PC-9 (cell line): ENCODE measurements at regions not wholly inside any gene's neighbourhood (a gene's known extent, or its start where the extent isn't known, plus 50 kb on each side); places are given as distances from the start of the nearest gene placed in this dataset.

Experiments
- BruUV-seq: library from RNA; stranded (reverse); fragments of 400-500 nt; replicated peaks from 2 replicates; lab custom pipeline; 2021; lab: Mats Ljungman, UMichigan
- CTCF ChIA-PET: fragments of 300-600 bp; sonication (Branson Sonifier 250); formaldehyde crosslinking; loops from one replicate; lab custom pipeline; 2022; ENCODE audit warnings: antibody characterized with exemption; lab: Charles Lee
- POLR2A ChIA-PET: fragments of 300-600 bp; sonication (Branson Sonifier 250); formaldehyde crosslinking; loops from one replicate; lab custom pipeline; 2022; ENCODE audit warnings: antibody characterized with exemption; ENCODE audit not compliant: unreplicated experiment; lab: Charles Lee
- DNase-seq, 2 experiments: peaks; one replicate each; pipeline versions ENCODE4 v3.0.0 to v3.0.0-alpha.2; 2015 to 2022; ENCODE audit warnings: mixed read lengths in 1 of 2
- H2AFZ ChIP-seq: fragments of 200-600 bp; sonication (generic); 2 replicates; pipeline ENCODE4 v1.8.1; 2017; ENCODE audit warnings: antibody characterized with exemption
- H3F3A ChIP-seq: fragments of 200-600 bp; sonication (generic); 2 replicates; pipeline ENCODE4 v1.8.1; 2017; ENCODE audit warnings: antibody characterized with exemption, mild to moderate bottlenecking, low read depth; ENCODE audit not compliant: insufficient read depth
- H3K27ac ChIP-seq: fragments of 200-600 bp; sonication (generic); 2 replicates; pipeline ENCODE4 v1.6.1; 2016; ENCODE audit warnings: mixed run types
- H3K27me3 ChIP-seq: fragments of 200-600 bp; sonication (generic); 2 replicates; pipeline ENCODE4 v1.6.1; 2016; ENCODE audit warnings: low read depth, mixed run types; ENCODE audit not compliant: insufficient read depth
- H3K36me3 ChIP-seq: fragments of 200-600 bp; sonication (generic); 2 replicates; pipeline ENCODE4 v1.6.1; 2016; ENCODE audit warnings: low read depth, mixed run types
- H3K4me1 ChIP-seq: fragments of 200-600 bp; sonication (generic); replicated peaks from 2 replicates; pipeline ENCODE4 v1.6.1; 2016; ENCODE audit warnings: mixed run types; ENCODE audit not compliant: insufficient read depth
- H3K4me2 ChIP-seq: fragments of 200-600 bp; sonication (generic); 2 replicates; pipeline ENCODE4 v1.6.1; 2017; ENCODE audit warnings: mixed run types
- H3K4me3 ChIP-seq: fragments of 200-600 bp; sonication (generic); 2 replicates; pipeline ENCODE4 v1.6.1; 2016; ENCODE audit warnings: mixed run types
- H3K79me2 ChIP-seq: fragments of 200-600 bp; sonication (generic); 2 replicates; pipeline ENCODE4 v1.6.1; 2017; ENCODE audit warnings: low read depth, mixed run types
- H3K9me2 ChIP-seq: fragments of 200-600 bp; sonication (generic); 2 replicates; pipeline ENCODE4 v1.8.1; 2017; ENCODE audit warnings: mild to moderate bottlenecking; ENCODE audit not compliant: insufficient read depth
- H3K9me3 ChIP-seq: fragments of 200-600 bp; sonication (generic); 2 replicates; pipeline ENCODE4 v1.8.1; 2016; ENCODE audit warnings: low read depth; ENCODE audit not compliant: insufficient read depth
- H4K20me1 ChIP-seq: fragments of 200-600 bp; sonication (generic); 2 replicates; pipeline ENCODE4 v1.8.1; 2017; ENCODE audit not compliant: insufficient read depth
- EZH2 ChIP-seq: fragments of 200-600 bp; sonication (generic); IDR thresholded peaks from 2 replicates; pipeline ENCODE4 v1.8.0; 2017; ENCODE audit warnings: antibody characterized with exemption, low read depth
- intact Hi-C: fragments of 100-400 bp; cut with micrococcal nuclease; formaldehyde crosslinking; loops from one replicate; pipeline ENCODE4 v1.10.0; 2022; ENCODE audit not compliant: unreplicated experiment
- TF ChIP-seq, protein P1 (sequence below): fragments of 200-600 bp; sonication (generic); conservative IDR thresholded peaks from 2 replicates; pipeline ENCODE4 v1.6.1; 2017; ENCODE audit warnings: mixed run types, antibody characterized with exemption, mild to moderate bottlenecking, moderate library complexity

DNA sequence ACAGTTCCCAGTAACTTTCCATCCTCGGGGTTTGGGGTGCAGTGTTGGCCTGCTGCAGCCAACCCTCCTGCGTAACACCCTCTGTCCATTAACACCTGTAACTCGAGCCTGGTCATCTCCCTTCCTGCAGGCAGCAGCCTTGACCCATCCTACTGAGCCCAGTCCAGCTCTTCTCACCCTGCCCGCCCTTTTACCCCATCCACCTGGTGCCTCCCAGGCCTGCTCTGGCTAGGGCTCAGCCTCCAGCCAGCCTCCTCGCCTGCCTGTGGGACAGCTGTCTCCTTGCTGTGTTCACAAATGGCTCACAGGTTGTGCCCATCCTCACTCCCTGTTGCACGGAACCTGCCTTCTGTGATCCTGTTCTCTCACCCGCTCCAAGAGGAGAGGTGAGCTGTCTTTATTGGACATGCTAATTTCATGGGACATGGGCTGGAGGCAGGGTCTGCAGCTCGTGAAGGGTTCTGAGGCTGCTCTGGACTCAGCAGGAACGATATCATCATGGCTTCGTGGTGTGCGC, 277.2 kb upstream of the TCERG1L start:
- ChIA-PET CTCF (no interaction called here), POLR2A (no interaction called here)
- no peak for TF ChIP-seq EZH2
- TF ChIP-seq, protein P1, sequence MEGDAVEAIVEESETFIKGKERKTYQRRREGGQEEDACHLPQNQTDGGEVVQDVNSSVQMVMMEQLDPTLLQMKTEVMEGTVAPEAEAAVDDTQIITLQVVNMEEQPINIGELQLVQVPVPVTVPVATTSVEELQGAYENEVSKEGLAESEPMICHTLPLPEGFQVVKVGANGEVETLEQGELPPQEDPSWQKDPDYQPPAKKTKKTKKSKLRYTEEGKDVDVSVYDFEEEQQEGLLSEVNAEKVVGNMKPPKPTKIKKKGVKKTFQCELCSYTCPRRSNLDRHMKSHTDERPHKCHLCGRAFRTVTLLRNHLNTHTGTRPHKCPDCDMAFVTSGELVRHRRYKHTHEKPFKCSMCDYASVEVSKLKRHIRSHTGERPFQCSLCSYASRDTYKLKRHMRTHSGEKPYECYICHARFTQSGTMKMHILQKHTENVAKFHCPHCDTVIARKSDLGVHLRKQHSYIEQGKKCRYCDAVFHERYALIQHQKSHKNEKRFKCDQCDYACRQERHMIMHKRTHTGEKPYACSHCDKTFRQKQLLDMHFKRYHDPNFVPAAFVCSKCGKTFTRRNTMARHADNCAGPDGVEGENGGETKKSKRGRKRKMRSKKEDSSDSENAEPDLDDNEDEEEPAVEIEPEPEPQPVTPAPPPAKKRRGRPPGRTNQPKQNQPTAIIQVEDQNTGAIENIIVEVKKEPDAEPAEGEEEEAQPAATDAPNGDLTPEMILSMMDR, result no peak
- no peak for DNase-seq
- H3K27me3 ChIP-seq, result 0 out of 2 replicates have a peak, but pooled peaks cover 3% of the 10 kb centered on the region
- no peaks in the 10 kb centered on the region for H3K9me3 ChIP-seq
- no peak overlapping the region for H3K4me2 ChIP-seq
- H3K4me1 ChIP-seq, result no peaks in the 10 kb centered on the region
- H3F3A ChIP-seq, result no peaks in the 10 kb centered on the region
- H3K27ac ChIP-seq, result no peak overlapping the region
- H2AFZ ChIP-seq, result no peak overlapping the region
- no peaks in the 10 kb centered on the region for H3K9me2 ChIP-seq
- intact Hi-C loops, result no loop called here
- no peak overlapping the region for H3K4me3 ChIP-seq
- no peaks in the 10 kb centered on the region for H3K36me3 ChIP-seq
- BruUV-seq, result no TSS peak
- H3K79me2 ChIP-seq, result no peaks in the 10 kb centered on the region
- H4K20me1 ChIP-seq, result no peaks in the 10 kb centered on the region

- CTCF ChIA-PET, result no interaction called here
- BruUV-seq, result no TSS peak
- no peak overlapping the region for H3K27ac ChIP-seq
Observed at GRCh38 chr10:131590567-131590966, 279.0 kb upstream of the TCERG1L start.

DNA sequence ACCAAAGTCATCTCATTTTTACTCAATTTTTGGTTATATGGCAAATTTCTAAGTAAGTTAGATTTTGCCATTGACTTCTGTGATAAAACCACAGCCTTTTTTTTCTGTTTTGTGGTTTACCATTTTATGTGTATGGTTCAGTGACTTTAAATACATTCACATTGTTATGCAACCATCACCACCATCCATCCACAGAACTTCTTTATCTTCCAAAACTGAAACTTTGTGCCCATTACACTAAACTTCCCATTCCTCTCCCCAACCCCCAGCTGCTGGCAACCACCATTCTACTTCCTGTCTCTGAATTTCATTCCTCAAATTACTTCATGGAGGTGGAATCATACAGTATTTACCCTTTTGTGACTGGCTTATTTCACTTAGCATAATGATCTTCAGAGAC, 280.4 kb upstream of the TCERG1L start:
- no peak overlapping the region for H3K27ac ChIP-seq
- intact Hi-C loops, result no loop called here
- ChIA-PET POLR2A (no interaction called here), CTCF (no interaction called here)
- H3K79me2 ChIP-seq, result no peaks in the 10 kb centered on the region
- no peaks in the 10 kb centered on the region for H3K4me1 ChIP-seq
- no peak for TF ChIP-seq EZH2
- TF ChIP-seq, protein P1, result no peak
- H4K20me1 ChIP-seq, result no peaks in the 10 kb centered on the region
- H2AFZ ChIP-seq, result no peak overlapping the region
- H3K4me2 ChIP-seq, result no peak overlapping the region
- no peaks in the 10 kb centered on the region for H3K36me3 ChIP-seq
- no peak overlapping the region for H3K4me3 ChIP-seq
- H3K27me3 ChIP-seq, result no peaks in the 10 kb centered on the region
- DNase-seq, result no peak
- H3K9me3 ChIP-seq, result no peaks in the 10 kb centered on the region
- H3K9me2 ChIP-seq, result no peaks in the 10 kb centered on the region
- no TSS peak for BruUV-seq
- no peaks in the 10 kb centered on the region for H3F3A ChIP-seq

More at GRCh38 chr10:131590567-131590966, 279.0 kb upstream of the TCERG1L start:
- Histone ChIP-seq H3K4me2 (no peak overlapping the region), H3K9me2 (no peaks in the 10 kb centered on the region), H3K36me3 (no peaks in the 10 kb centered on the region), H4K20me1 (no peaks in the 10 kb centered on the region), H3K27me3 (no peaks in the 10 kb centered on the region), H3K79me2 (no peaks in the 10 kb centered on the region), H3K4me3 (no peak overlapping the region), H3F3A (no peaks in the 10 kb centered on the region), H3K4me1 (no peaks in the 10 kb centered on the region), H3K9me3 (no peaks in the 10 kb centered on the region), H2AFZ (no peak overlapping the region)
- no peak for DNase-seq
- TF ChIP-seq, protein P1, result no peak
- no peak for TF ChIP-seq EZH2
- POLR2A ChIA-PET, result no interaction called here
- intact Hi-C loops, result no loop called here
